Activated CD8-positive, alpha-beta T cell treated with anti-CD3 and anti-CD28 coated beads for 36 hours (primary cell): ENCODE measurements at regions not wholly inside any gene's neighbourhood (a gene's known extent, or its start where the extent isn't known, plus 50 kb on each side); places are given as distances from the start of the nearest gene placed in this dataset.
"Not testable (repeated sequence)": the region's sequence is repeated elsewhere in the genome, so short reads cannot be mapped to it uniquely, and the experiment has no call there.

Source experiments
- ATAC-seq: fragments of 200-7000 bp; cut with Tn5 transposase; one replicate; pipeline ENCODE4 v1.10.0; 2021; ENCODE audit warnings: mild to moderate bottlenecking, moderate library complexity
- CTCF ChIA-PET: fragments of 350-600 bp; sonication (Branson Sonifier 250); formaldehyde crosslinking; loops from one replicate; lab custom pipeline; 2021; ENCODE audit warnings: antibody characterized with exemption; lab: Charles Lee
- POLR2A ChIA-PET: fragments of 350-600 bp; sonication (Branson Sonifier 250); formaldehyde crosslinking; loops from one replicate; lab custom pipeline; 2021; ENCODE audit warnings: antibody characterized with exemption; lab: Charles Lee
- DNase-seq: peaks from one replicate; pipeline ENCODE4 v3.0.0-alpha.2; 2020
- H3K27ac Mint-ChIP-seq: one replicate; pipeline ENCODE4 v1.8.0; 2021; ENCODE audit warnings: mild to moderate bottlenecking, mixed read lengths
- H3K27me3 Mint-ChIP-seq: one replicate; pipeline ENCODE4 v1.8.0; 2021; ENCODE audit warnings: mixed read lengths
- H3K36me3 Mint-ChIP-seq: one replicate; pipeline ENCODE4 v1.8.0; 2021; ENCODE audit warnings: low read depth, mixed read lengths
- H3K4me1 Mint-ChIP-seq: one replicate; pipeline ENCODE4 v1.8.0; 2021; ENCODE audit warnings: low read depth, mixed read lengths
- H3K4me3 Mint-ChIP-seq: one replicate; pipeline ENCODE4 v1.8.0; 2021; ENCODE audit warnings: mild to moderate bottlenecking, moderate library complexity, mixed read lengths
- H3K9me3 Mint-ChIP-seq: one replicate; pipeline ENCODE4 v1.8.0; 2021; ENCODE audit warnings: mixed read lengths
- intact Hi-C: fragments of 100-400 bp; cut with micrococcal nuclease; formaldehyde crosslinking; loops from one replicate; pipeline ENCODE4 v1.10.0; 2022
- TF ChIP-seq, protein P1 (sequence below): fragments of 200-600 bp; IDR thresholded peaks from one replicate; pipeline ENCODE4 v1.8.0; 2022; ENCODE audit warnings: antibody characterized with exemption, mild to moderate bottlenecking

DNA sequence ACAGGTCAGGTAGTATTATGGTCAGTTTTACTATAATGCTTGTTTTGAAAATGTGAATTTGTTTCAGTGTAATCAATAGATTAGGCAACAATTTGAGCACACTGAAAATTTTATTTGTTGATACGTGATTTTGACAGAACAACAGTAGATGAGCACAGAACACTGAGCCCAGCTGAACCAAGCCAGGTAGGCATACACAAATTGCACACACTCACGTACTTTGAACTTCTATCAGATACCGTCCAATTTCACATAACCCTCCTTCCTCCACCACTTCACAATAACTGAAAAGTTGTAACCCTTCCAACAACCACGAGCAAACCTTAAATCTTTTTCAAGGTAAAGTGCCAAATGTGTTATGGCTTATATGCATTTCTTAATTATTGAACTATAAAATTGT is 229.5 kb upstream of the TMEFF2 start:
- Mint-ChIP-seq H3K27me3 (no peaks in the 10 kb centered on the region), H3K36me3 (no peaks in the 10 kb centered on the region), H3K4me3 (no peak overlapping the region), H3K4me1 (no peaks in the 10 kb centered on the region), H3K27ac (no peak overlapping the region), H3K9me3 (peaks cover 1% of the 10 kb centered on the region)
- CTCF ChIA-PET, result no interaction called here
- intact Hi-C loops, result no loop called here
- POLR2A ChIA-PET, result no interaction called here
- TF ChIP-seq, protein P1, sequence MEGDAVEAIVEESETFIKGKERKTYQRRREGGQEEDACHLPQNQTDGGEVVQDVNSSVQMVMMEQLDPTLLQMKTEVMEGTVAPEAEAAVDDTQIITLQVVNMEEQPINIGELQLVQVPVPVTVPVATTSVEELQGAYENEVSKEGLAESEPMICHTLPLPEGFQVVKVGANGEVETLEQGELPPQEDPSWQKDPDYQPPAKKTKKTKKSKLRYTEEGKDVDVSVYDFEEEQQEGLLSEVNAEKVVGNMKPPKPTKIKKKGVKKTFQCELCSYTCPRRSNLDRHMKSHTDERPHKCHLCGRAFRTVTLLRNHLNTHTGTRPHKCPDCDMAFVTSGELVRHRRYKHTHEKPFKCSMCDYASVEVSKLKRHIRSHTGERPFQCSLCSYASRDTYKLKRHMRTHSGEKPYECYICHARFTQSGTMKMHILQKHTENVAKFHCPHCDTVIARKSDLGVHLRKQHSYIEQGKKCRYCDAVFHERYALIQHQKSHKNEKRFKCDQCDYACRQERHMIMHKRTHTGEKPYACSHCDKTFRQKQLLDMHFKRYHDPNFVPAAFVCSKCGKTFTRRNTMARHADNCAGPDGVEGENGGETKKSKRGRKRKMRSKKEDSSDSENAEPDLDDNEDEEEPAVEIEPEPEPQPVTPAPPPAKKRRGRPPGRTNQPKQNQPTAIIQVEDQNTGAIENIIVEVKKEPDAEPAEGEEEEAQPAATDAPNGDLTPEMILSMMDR, result no peak
- DNase-seq (no peak), ATAC-seq (no peak)

DNA sequence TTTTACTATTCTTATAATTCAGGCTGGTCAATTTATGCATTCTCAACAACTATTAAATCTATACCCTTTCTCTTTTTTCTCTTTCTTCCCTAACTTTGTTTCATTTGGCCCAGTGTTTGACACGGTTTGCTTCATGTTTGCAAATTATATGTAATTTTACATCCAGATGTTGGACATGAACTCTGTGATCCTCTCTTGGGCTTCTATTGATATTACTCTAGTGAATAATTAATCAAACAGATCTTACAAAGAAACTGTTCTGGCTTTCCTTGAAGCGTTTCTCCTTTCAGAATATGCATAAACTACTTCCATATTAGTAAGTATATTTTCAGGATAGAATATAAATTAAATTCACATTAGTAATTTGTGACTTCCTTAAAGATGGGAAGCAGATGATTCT is 225.1 kb upstream of the TMEFF2 start:
- POLR2A ChIA-PET, result no interaction called here
- no peaks in the 10 kb centered on the region for H3K27me3 Mint-ChIP-seq
- CTCF ChIA-PET, result no interaction called here
- TF ChIP-seq, protein P1, result no peak
- H3K27ac Mint-ChIP-seq, result no peak overlapping the region
- no peaks in the 10 kb centered on the region for H3K4me1 Mint-ChIP-seq
- H3K9me3 Mint-ChIP-seq, result peaks cover 1% of the 10 kb centered on the region
- DNase-seq (no peak), ATAC-seq (no peak)
- H3K4me3 Mint-ChIP-seq, result no peak overlapping the region
- H3K36me3 Mint-ChIP-seq, result no peaks in the 10 kb centered on the region
- intact Hi-C loops, result no loop called here

DNA sequence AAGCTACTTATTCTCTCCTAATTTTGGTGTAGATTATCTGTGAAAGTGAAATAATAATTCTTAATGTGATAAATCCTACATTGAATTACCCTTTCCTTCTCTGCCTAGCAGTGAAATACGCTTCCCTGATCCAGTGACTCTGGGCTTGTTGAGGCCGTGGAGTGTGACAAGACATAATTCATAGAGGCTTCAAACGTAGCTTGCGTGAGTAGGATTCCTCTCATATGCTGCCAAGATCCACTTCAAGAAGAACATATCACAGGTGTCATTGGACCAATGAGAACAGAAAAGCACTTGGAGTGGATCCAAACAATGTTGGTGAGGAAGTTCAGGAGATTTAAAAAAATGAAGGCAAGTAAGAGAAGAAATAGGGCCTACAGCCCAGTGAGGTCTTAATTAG is 221.3 kb upstream of the TMEFF2 start:
- H3K4me1 Mint-ChIP-seq, result no peaks in the 10 kb centered on the region
- H3K4me3 Mint-ChIP-seq, result no peak overlapping the region
- no peaks in the 10 kb centered on the region for H3K36me3 Mint-ChIP-seq
- H3K27me3 Mint-ChIP-seq, result no peaks in the 10 kb centered on the region
- CTCF ChIA-PET, result no interaction called here
- H3K27ac Mint-ChIP-seq, result no peak overlapping the region
- ATAC-seq (no peak), DNase-seq (no peak)
- POLR2A ChIA-PET, result no interaction called here
- peaks cover 1% of the 10 kb centered on the region for H3K9me3 Mint-ChIP-seq
- intact Hi-C loops, result no loop called here
- TF ChIP-seq, protein P1, result no peak

DNA sequence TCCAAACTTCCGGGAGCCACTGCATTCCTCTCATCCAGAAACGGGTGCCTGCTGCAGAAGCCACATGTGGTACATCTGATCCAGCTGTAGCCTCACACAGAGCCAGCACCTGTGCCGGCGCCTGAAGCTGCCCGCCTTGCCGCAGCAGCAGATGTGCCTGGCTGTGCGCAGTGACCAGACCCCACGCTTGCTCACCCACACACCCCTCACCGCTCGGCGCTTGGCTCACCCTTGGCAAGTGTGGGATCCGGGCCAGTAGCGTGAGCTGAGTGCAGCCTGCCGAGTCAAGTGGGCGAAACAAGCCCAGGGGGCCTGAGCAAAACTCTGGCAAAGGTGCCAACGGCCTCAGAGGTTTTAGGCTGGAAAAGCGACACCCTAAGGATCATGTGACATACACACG is 220.1 kb upstream of the TMEFF2 start:
- TF ChIP-seq, protein P1, result no peak
- POLR2A ChIA-PET, result no interaction called here
- H3K4me1 Mint-ChIP-seq, result no peaks in the 10 kb centered on the region
- DNase-seq (no peak), ATAC-seq (no peak)
- intact Hi-C loops, result no loop called here
- no peak overlapping the region for H3K4me3 Mint-ChIP-seq
- H3K27ac Mint-ChIP-seq, result no peak overlapping the region
- no peaks in the 10 kb centered on the region for H3K27me3 Mint-ChIP-seq
- H3K36me3 Mint-ChIP-seq, result no peaks in the 10 kb centered on the region
- CTCF ChIA-PET, result no interaction called here
- no peaks in the 10 kb centered on the region for H3K9me3 Mint-ChIP-seq

DNA sequence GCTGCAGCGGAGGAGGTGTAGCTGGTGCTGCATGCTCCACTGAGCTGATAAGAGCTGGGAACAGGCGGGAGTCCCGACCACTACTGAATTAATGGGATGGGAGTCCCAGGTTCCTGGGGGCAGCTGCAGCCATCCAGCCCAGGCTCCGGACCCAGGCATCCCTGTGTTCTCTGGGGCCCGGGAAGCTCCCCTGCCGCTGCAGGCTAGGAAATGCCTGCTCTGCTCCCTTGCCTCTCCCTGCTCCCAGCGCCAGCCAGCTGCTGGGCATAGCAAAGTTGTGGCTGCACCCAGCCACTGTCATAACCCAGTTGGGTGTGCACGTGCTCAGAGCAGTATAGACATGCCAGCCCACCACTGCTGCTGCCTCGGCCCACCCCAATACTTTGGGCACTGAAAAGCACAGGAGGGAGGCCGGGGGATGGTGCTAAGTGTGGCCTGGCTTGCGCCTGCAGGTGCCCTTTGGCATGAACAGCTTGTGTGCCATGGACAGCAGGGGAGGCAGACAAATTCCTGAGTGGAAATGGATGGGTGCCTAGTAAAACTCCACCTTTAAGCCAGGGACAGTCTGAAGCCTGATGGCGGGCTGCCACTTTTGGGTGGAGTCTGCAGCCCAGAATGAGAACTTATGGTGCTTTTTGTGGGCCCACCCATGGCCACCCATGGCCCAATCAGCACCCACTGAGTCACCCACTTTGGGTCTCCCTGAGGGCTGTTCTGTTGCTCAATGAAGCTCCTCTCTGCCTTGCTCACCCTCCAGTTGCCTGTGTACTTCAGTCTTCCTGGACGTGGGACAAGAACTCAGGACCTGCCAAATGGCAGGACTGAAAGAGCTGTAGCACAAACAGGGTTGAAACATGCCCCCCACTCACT is 219.3 kb upstream of the TMEFF2 start:
- DNase-seq, result no peak

DNA sequence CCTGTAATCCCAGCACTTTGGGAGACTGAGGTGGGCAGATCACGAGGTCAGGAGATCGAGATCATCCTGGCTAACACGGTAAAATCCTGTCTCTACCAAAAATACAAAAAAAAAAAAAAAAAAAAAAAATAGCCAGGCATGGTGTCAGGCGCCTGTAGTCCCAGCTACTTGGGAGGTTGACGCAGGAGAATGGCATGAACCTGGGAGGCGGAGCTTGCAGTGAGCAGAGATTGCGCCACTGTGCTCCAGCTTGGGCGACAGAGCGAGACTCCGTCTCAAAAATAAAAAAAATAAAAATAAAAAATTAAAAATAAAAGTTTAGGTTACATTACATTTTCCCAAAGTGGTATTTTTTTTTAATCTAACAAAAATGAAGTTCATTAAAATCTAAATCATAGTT is 218.1 kb upstream of the TMEFF2 start:
- H3K36me3 Mint-ChIP-seq, ATAC-seq, H3K27ac Mint-ChIP-seq, CTCF ChIA-PET, H3K4me3 Mint-ChIP-seq, H3K4me1 Mint-ChIP-seq, H3K9me3 Mint-ChIP-seq, POLR2A ChIA-PET, H3K27me3 Mint-ChIP-seq, intact Hi-C loops, DNase-seq: not testable (repeated sequence)

More for the DNA sequence above, 219.3 kb upstream of the TMEFF2 start:
- intact Hi-C loops, result no loop called here
- ChIA-PET CTCF (no interaction called here), POLR2A (no interaction called here)
- no peak for ATAC-seq
- Mint-ChIP-seq H3K36me3 (no peaks in the 10 kb centered on the region), H3K27me3 (no peaks in the 10 kb centered on the region), H3K4me1 (no peaks in the 10 kb centered on the region), H3K9me3 (no peaks in the 10 kb centered on the region), H3K4me3 (no peak overlapping the region), H3K27ac (no peak overlapping the region)
- TF ChIP-seq, protein P1, result no peak
